ENCODE measurements at regions not wholly inside any gene's neighbourhood (a gene's known extent, or its start where the extent isn't known, plus 50 kb on each side); places are given as distances from the start of the nearest gene placed in this dataset.
"Not testable (repeated sequence)": the region's sequence is repeated elsewhere in the genome, so short reads cannot be mapped to it uniquely, and the experiment has no call there.

DNA sequence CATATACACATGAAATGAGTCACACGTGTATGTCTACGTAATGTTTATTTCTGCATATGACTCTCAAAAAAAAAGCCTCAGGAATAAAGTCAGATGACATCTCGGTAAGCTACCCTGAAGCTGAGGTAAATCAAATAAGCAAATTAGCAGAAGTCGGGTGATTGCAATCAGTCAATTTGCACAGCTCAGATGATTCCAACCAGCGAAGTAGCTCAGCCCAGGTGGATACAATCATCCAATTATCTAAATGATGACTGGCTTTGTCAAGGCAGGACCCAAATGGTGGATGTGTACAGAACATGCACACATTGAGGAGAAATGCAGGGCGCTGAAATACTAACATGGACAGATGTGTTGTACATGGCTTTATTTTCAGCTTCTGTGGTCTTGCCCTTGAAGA, 148.5 kb downstream of the ZNF486 start:
- H3K4me3 Mint-ChIP-seq (ENCODE audit: low read depth) = no peak overlapping the region
- peaks cover 3% of the 10 kb centered on the region for H3K9me3 Mint-ChIP-seq (ENCODE audit: low read depth)
- peaks cover 2% of the 10 kb centered on the region for H3K36me3 Mint-ChIP-seq (ENCODE audit: insufficient read depth)
- TF ChIP-seq CTCF (IDR thresholded peaks at IDR 0.05; ENCODE audit: unreplicated experiment) = no peak
- no peak for DNase-seq (ENCODE audit: low spot score, unreplicated experiment)
- H3K27me3 Mint-ChIP-seq = no peaks in the 10 kb centered on the region
- H3K27ac Mint-ChIP-seq = no peak overlapping the region
- H3K4me1 Mint-ChIP-seq (ENCODE audit: low read depth) = peaks cover 28% of the 10 kb centered on the region

GRCh38 chr19:20313894-20314293, 146.9 kb downstream of the ZNF486 start:
- peaks cover 2% of the 10 kb centered on the region for H3K36me3 Mint-ChIP-seq (ENCODE audit: insufficient read depth)
- no peak for DNase-seq (ENCODE audit: low spot score, unreplicated experiment)
- H3K4me1 Mint-ChIP-seq (ENCODE audit: low read depth) = peaks cover 15% of the 10 kb centered on the region
- no peak overlapping the region for H3K27ac Mint-ChIP-seq
- H3K27me3 Mint-ChIP-seq = no peaks in the 10 kb centered on the region
- no peak for TF ChIP-seq CTCF (IDR thresholded peaks at IDR 0.05; ENCODE audit: unreplicated experiment)
- H3K4me3 Mint-ChIP-seq (ENCODE audit: low read depth) = no peak overlapping the region
- H3K9me3 Mint-ChIP-seq (ENCODE audit: low read depth) = peaks cover 3% of the 10 kb centered on the region

DNA sequence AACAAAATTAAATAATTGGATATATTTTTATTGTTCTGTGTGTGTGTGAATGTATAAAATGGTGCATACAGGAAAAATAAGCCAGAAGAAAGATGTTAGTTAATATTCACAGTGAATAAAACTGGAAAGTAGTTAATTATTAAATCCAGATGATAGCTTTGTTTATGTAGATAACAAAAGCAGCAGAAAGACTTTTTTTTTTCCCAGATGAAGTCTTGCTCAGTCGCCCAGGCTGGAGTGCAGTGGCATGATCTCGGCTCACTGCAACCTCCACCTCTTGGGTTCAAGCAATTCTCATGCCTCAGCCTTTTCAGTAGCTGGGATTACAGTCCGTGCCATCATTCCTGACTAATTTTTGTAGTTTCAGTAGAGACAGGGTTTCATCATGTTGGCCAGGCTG, 140.1 kb downstream of the ZNF486 start:
- TF ChIP-seq CTCF (IDR thresholded peaks at IDR 0.05; ENCODE audit: unreplicated experiment) = no peak
- H3K27me3 Mint-ChIP-seq = no peaks in the 10 kb centered on the region
- H3K9me3 Mint-ChIP-seq (ENCODE audit: low read depth) = peaks cover 3% of the 10 kb centered on the region
- no peak overlapping the region for H3K4me3 Mint-ChIP-seq (ENCODE audit: low read depth)
- DNase-seq (ENCODE audit: low spot score, unreplicated experiment) = no peak
- H3K36me3 Mint-ChIP-seq (ENCODE audit: insufficient read depth) = peaks cover 2% of the 10 kb centered on the region
- H3K27ac Mint-ChIP-seq = peak overlapping the region; percentile 85
- H3K4me1 Mint-ChIP-seq (ENCODE audit: low read depth) = peaks cover 11% of the 10 kb centered on the region

DNA sequence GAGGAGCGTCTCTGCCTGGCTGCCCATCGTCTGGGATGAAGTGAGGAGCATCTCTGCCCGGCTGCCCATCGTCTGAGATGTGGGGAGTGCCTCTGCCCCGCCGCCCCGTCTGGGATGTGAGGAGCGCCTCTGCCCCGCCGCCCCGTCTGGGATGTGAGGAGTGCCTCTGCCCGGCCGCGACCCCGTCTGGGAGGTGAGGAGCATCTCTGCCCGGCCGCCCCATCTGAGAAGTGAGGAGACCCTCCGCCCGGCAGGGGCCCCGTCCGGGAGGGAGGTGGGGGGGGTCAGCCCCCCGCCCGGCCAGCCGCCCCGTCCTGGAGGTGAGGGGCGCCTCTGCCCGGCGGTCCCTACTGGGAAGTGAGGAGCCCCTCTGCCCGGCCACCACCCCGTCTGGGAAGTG, 129.3 kb downstream of the ZNF486 start:
- H3K4me1 Mint-ChIP-seq (ENCODE audit: low read depth) = peaks cover 11% of the 10 kb centered on the region
- not testable (repeated sequence) for H3K9me3 Mint-ChIP-seq (ENCODE audit: low read depth); H3K27ac Mint-ChIP-seq; H3K36me3 Mint-ChIP-seq (ENCODE audit: insufficient read depth); H3K4me3 Mint-ChIP-seq (ENCODE audit: low read depth); H3K27me3 Mint-ChIP-seq; DNase-seq (ENCODE audit: low spot score, unreplicated experiment)

GRCh38 chr19:20294181-20294580, 127.2 kb downstream of the ZNF486 start:
- H3K4me1 Mint-ChIP-seq (ENCODE audit: low read depth) = peaks cover 13% of the 10 kb centered on the region
- H3K27me3 Mint-ChIP-seq = no peaks in the 10 kb centered on the region
- H3K27ac Mint-ChIP-seq = no peak overlapping the region
- H3K9me3 Mint-ChIP-seq (ENCODE audit: low read depth) = no peaks in the 10 kb centered on the region
- no peak for DNase-seq (ENCODE audit: low spot score, unreplicated experiment)
- peaks cover 2% of the 10 kb centered on the region for H3K36me3 Mint-ChIP-seq (ENCODE audit: insufficient read depth)
- TF ChIP-seq CTCF (IDR thresholded peaks at IDR 0.05; ENCODE audit: unreplicated experiment) = no peak
- no peak overlapping the region for H3K4me3 Mint-ChIP-seq (ENCODE audit: low read depth)

DNA sequence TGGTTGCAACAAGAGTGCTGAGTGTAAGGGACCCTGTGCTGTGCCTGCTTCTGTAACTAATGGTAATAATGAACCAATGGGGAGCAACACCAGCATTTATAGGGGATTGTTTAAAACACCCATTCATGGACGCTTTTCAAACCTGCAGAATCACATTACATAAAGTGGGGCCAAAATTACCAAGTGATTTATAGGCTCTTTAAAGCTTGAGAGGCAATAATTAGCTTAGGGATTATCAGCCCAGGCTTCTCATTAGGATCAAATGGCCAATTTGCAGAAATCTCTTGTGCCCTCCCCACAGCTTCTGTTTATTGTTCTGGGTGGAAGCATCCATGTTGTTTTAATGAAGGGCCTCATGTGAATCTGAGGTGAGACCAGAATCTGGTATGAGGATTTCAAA, 125.5 kb downstream of the ZNF486 start:
- peak overlapping the region; percentile 77 for H3K27ac Mint-ChIP-seq
- H3K36me3 Mint-ChIP-seq (ENCODE audit: insufficient read depth); H3K9me3 Mint-ChIP-seq (ENCODE audit: low read depth); DNase-seq (ENCODE audit: low spot score, unreplicated experiment); H3K4me3 Mint-ChIP-seq (ENCODE audit: low read depth); H3K27me3 Mint-ChIP-seq: not testable (repeated sequence)
- H3K4me1 Mint-ChIP-seq (ENCODE audit: low read depth) = peaks cover 13% of the 10 kb centered on the region

Data from progenitor cell of endocrine pancreas (in vitro differentiated cells).